DMS53 treated with DMSO at 0.1 percent for 48 hours (cell line): ENCODE measurements at regions not wholly inside any gene's neighbourhood (a gene's known extent, or its start where the extent isn't known, plus 50 kb on each side); places are given as distances from the start of the nearest gene placed in this dataset.

ENCODE experiments used
- DNase-seq: peaks from one replicate; lab custom pipeline; 2025; ENCODE audit not compliant: unreplicated experiment; lab: John Stamatoyannopoulos, UW

DNA sequence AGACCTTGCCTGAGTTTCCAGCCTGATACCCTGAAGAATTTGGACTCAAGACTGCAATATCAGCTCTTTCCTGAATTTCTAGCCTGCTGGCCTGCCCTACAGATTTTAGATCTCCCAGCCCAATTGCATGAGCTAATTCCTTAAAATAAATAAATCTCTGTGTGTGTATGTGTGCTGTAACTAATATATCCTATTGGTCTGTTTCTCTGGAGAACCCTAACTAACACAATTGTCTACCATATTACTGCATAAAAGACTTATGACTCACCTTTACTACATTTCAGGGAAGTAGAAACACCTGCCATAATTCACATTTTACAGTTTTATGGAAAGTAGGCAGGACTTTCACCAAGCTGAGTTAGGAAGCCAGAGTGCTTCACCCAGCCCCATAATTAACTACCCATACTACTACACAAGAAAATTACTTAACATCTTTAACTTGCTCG is 90.7 kb upstream of the BEND6 start:
- peak; percentile 72 for DNase-seq

DNA sequence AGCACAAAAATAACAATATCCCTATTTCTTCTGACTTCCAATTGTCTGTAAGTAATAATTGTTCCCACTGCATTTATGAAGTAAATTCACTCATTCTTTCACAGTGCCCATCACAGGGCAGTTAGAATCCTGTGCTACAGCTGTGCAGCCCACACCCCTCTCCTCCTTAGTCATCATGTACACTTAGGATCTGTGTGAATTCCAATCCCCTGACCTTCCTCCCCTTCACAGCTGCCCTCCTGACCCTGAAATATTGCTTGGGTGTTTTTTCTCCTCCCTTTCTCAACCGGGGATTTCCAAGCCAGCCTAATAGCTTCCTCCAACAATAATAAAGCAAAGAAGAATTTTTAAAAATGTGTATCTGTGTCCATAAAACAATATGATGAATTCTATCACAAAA is 91.5 kb upstream of the BEND6 start:
- DNase-seq, result peak; percentile 12

DNA sequence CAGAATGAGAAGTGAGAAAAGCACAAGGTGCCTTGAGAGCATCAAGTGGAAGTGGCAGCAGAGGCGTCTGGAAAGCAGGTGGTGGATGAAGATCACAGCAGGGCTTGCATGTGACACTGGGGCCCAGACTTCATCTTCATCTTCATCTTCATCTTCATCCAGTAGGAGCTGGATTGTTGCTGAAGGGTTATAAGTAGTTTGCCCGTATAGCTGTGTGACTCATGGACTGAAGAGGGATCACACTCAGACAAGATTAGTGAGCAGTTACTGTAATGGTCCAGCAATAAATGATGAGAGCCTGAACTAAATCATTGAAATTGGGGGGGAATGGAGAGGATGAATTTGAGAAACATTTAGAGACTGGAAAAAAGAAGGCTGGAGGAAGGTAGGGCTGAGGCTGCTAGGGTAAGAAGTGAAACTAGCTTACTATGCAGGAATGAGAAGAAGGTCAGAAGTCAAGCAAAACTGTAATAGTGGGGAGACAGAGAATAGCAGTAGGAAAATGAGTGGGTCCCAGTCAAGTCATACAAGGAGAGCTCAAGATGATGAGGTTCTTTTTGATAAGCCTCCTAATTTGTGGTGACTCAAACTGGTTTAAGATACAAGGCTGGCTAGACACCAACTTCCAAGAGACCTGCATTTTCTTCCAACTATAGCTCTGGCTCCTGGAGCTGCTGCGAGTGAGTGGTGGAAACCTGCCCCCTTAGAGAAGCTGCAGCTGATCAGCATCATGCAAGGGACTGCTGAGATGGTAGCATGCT is 92.3 kb upstream of the BEND6 start:
- DNase-seq, result no peak

DNA sequence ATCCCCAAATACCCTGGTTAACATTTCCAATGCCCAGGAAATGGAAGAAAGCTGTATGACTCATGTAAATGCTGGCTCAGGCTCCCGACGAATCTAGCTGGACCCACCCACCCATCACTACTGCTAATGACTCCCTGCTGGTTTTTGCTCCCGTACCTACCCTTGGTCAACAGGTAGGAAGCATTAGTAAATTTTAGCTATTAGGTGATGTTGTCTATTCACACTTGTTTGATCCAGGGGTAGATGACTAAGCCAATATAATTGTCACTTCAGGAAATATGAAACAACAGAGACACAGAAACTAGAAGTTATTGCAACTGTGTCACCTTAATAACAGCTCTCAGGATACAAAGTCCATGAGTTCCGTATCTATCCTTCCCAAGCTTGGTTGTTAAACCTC is 94.4 kb upstream of the BEND6 start:
- DNase-seq, result no peak

DNA sequence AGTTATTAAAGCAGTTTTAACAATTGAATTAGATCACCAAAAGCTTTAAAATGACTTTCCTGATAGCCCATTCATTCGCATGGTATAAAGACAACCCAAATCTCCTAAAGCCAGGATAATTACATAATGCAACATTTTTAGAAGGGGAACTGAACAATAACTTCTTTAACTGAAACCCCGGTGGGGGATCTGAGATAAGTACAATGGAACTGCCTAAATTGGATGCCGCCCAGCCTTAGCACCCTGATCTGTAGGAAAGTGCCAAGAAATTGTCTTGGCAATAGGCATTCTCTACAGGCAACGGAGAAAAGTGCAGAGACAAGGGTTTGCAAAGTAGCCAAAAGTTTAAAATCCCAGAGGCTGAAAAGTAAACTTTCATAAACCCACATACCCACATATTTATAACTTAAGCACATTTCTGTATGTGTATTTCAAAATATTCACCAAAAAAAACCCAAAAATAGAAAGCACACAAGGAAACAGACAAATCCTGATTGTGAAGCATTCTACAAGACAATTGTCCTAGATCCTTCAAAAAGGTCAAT is 98.8 kb upstream of the BEND6 start:
- DNase-seq, result no peak

DNA sequence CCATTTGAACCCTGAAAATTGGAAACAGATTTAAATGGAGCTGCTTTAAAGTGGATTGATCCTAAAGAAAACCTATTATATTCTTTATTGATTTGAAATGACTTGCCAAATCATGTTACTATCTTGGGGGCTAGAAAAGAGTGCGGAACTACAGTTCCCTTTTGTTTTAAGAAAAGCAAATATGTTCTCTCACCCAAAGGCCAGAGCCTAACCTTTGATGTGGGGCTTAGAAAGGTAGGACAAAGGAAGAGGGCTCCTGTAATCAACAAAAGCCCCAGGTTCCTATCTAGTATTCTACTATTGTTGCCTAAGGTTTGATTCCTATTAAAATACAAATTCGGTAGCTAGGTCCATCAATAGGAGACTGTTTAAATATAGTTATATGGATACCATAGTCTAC is 100.8 kb upstream of the BEND6 start:
- DNase-seq, result no peak

DNA sequence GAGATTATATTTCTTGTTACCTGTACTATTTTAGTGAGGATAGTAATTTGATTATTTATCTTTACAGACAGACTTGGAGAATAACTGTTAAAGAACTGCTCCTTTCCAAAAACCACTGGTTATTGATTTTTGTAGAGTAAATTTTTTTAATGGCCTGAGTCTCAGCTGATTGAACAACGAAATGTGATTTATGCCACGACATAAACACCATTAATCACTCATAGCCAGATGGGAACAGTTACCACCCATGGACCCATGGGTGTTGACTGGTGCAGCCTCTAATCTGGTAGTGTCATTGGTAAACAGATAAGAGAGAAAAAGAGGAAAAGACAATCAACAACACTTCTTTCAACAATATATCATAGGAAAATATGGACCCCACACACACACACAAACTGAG is 101.4 kb upstream of the BEND6 start:
- no peak for DNase-seq

DNA sequence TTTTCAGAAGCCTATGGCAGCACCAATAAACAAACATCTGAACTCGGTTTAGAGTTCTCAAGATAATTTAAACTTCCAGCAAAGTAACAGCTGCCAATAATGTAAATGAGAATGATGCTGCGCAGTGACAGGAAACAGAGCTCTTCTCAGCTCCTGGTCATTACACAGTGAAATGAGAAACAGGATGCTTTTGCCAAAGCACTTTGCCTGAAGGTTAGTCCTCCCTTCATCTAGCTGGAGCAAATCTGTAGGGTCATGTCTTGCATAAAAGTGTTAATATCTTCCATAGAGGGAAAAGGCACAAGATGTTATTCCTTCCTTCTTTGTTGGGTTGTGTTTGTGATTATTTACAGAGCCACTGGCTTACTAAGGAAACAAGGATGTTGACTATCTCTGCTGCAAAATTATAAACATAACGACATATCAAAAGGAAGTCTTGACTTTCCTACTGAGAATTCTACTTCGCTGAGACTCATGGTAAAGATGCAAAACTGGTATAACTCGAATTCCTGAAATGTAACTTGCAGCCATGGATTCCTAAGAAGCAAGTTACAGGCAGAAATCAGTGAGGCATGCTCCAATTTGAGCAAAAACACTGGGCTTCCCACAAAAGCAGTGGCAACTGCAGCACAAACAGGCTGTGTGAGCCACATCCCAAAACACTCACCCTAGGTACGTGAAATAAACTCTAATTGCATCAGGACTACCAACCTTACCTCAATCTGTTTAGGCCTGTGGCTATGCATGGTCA is 102.5 kb upstream of the BEND6 start:
- DNase-seq, result no peak

DNA sequence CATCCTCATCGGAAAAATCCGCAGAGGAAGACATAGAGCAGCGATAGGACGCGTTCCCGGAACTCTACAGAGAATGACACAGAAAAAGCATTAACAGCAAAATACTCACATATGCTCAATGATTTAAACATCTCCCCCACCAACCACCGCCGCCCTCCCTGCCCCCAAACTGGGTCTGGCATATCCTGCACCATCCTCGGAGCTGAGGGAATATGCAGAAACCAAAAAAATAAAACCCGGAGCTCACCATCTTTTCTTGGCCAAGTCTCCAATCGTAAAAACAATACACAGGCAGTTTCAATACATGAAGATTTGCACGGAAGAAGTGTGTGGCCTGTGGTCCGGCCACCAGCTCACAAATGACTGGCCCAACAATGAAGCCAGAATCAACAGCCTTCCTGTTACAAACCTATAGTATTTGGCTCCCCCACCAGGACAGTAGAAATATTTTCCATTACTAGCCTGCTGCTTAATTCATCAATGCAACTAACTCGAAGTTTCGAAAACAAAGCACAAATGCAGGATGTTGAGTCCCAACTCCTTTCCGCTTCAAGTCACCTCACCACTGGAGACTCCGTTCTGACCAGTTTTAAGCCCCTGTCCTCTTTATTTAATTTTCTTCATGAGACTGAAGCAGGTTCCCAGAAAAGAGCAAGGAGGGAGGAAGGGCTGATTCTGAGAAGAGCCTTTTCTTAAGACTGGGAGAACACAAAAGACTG is 103.2 kb upstream of the BEND6 start:
- peak; percentile 68 for DNase-seq

DNA sequence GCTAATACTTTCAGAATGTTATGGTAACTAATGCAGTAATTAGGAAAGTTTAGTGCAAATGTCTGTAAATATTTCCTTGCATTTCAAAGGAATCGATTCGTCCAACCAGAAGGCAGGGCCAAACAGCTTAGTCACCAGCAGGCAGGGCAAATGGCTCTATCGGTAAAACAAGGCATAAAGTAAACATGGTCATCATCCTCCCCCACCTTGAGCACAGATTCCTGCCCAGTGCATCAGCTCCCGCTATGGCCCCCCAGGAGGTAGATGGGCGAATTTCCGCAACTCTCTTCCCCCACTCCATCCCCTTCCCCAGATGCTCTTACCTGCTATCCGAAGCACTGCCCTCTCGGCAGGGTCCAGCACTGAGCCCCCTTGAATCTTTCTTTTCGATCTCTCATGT is 103.8 kb upstream of the BEND6 start:
- DNase-seq, result no peak

DNA sequence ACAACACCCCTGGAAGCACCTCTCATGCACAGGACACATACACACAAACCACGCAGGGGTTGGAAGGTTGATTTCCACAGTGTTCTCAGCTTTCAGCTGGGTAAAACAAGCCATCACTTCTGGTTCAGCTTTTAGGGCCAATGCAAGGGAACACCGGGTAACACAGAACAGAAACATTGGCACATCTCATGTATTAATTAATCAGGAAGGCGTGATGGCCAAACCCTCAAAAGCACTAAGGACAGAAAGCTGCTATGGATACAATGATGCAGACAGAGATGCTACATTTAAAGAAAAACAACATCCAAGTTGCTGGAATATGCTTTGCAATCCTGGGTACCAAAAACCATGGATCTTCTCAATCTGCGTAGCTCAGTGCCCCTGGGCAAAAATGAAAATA is 104.3 kb upstream of the BEND6 start:
- no peak for DNase-seq

DNA sequence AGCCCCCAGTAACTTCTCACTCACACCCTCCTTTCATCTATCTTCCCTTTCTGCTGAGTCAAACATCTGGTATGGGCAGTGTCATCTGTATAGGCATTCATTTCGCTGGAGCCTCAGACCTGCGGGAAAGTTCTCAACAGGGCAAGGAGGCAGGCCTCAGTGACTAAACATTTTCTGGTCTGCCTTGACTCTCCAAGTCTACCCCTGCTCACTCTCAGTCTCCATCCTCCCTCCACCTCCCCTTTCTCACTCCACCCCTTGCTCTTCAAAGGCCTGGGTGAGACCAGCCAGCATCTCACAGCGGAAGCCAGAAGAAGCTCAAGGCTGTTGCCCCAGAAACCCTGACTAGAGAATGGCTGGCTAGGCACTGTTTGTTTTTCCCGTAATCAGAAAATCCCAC is 105.0 kb upstream of the BEND6 start:
- no peak for DNase-seq

DNA sequence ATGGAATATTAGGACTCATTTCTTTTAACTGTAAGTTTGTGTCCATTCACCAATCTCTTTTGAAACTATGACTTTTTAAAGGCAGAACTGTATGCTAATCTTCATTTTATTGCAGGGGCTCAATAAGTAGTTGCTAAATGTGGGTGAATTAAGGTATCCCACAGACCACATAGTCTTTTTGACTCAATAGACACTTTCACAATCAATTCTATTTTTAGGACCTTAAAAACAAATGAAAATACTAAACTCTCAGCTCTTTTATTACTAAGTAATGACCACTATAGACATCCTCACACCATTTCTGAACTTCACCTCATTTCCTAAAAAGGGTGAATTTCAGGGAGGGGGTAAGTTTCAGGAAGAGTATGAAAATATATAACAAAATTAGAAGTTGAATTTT is 106.8 kb upstream of the BEND6 start:
- no peak for DNase-seq

DNA sequence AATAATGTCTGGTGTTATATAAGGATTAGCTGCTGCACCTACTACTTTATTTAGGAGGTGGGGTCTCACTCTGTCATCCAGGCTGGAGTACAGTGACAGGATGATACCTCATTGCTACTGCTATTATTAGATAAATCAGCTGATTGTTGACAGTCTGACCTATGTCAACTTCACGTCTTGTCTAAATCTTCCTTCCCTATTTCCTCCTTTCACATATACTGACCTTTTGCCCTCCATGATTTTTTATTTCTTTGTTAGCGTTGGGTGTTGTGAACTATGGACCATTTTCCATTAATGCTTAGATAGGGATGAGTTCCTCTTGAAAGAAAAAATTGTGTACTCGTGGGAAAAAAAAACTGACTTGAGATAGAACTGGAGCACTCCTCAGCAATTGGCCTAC is 109.9 kb upstream of the BEND6 start:
- DNase-seq, result no peak

DNA sequence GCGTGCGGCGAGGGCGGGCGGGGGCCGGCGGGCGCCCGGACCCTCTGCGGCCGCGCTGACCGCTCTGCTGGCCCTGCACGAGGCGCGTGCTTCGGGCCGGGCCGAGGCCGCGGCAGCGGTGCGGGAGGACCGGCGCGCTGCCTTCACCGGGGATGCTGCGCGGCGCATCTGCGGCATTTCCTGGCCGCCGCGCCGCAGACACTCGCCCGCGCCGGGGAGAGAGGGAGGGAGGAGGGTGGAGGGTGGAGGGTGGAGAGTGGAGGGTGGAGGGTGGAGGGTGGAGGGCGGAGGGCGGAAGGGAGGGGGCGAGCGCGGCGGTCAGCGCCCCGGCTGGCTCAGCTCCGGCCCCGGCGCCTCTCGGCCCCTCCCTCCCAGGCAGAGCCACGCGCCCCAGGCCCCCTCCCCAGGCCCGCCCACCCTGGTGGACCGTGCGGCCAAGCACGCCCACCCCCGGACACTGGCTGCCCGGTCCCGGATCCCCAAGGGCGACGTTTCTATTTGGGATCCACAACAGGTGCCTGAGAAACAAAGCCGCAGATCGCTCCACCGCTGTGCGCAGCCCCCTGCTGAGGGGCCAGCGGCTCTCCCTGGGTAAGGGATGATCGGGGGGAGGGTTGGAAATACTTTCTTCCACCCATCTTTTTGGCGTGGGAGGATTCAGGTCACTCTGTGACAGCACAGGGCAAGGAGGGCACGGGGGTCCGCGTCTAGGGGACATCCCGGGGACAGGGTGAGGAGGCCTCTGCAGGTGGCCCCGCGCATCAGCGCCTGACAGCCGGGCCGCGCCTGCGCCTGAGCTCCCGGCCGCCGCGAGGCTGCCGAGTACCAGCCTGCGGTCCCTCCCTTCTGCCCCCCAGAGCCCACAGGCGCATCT is 111.2 kb upstream of the BEND6 start:
- peak; percentile 79 for DNase-seq

DNA sequence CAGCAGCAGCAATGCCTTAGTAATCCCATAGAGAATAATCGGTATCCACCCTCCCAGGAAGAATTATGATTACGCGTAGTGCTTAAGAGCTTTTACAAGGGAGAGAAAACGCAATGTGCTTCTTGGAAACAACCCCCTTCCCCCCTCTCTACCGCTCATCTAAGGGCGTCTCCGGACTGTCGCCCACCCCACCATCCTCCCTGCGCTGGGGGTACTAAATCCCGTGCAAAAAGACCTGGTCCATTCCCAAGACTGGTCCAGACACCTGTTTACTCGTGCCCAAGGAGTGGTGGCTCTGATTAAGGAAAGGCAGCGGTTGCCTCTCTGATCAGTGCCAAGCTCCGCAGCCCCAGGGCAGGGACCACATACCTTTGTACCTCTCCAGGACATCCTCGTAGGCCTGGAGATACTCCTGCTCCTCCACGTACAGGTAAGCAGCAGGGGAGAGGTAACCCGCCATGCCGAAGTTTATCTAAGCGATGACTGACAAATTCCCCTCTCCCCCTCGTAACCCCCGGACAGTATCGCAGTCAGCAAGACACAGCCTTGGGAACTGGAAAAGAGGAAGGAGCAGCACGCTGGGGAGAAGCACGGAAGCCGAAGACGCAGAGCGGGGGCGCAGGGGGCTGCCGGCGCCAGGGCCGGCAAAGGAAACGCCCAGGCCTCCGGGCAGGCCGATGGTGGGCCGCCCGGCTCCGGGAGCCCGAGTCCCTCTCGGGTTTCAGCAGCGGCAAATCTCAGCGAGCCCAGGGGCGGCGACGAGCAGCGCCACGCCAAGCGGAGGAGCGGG is 112.0 kb upstream of the BEND6 start:
- no peak for DNase-seq

DNA sequence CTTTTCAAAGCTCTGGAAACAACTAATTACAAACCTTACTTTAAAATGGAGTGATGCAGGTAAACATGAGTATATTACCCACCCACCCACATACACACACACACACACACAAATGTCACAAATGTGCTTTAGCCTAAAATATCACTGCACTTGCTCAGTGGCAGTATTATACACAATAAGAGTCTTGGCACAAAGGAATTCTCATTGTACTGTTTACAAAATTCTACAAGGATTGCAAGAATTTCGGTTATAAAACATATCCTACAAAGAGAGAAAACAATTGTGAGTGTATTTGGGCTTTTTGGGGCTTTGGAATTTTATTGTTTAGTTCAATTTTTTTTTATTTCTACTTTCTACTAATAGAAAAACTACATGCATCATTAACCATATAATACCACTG is 113.2 kb upstream of the BEND6 start:
- no peak for DNase-seq

DNA sequence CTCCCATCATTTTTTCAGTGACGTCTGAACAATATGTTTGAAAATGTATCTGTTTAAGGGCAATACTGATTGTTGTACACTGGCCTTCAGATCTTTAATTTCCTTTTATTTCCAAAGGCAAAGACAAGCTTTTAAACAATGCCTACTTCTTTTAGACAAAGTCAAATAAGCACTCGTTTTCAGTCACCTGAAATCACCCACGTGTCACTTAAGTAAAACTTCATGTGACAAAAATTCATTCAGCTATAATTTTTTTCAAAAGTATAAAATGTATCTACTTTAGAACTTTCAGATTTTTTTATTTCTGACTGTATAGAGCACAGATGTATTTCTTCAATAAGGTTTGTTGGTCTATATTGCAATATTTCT is 113.5 kb upstream of the BEND6 start:
- no peak for DNase-seq

DNA sequence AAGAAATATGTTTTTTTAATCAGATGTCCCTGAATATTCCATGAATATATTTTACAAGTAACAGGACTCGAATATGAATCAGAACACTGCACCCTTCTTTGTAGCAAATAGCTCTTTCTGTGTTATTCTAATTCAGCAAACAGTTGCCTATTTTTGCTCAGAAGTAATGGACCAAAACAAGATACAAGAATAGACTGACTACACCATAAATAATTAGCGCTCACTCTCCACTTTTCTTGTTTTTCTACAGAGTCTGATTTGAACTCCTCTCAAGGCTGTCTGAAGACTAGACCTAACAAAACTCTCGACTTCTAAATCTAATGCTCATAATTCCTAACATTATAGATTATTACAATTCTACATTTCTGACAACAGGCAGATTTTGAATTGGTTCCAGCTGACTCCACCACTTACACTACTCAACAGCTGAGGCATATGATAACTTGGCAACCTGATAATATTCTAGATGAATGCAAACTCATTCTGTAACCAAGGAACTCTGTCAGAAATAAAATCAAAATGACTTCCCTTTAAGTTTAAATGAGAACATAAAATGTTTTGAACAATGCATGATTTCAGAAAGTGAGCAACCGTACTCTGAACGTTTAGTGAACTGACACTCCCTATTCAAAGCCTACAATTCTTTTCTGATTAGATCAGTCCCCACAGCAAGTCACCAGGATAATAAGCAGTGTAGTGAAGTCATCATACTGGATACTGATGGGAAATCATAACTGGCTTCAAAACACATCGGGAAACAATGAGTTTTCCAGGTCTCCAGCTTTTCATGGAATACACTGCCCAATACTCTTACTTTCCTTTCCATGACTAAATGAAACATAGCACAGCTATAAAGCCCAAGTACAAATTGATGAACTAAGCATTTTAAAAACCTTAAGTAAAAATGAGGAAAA is 114.2 kb upstream of the BEND6 start:
- DNase-seq, result no peak
